ENCODE measurements at regions not wholly inside any gene's neighbourhood (a gene's known extent, or its start where the extent isn't known, plus 50 kb on each side); places are given as distances from the start of the nearest gene placed in this dataset.

DNA sequence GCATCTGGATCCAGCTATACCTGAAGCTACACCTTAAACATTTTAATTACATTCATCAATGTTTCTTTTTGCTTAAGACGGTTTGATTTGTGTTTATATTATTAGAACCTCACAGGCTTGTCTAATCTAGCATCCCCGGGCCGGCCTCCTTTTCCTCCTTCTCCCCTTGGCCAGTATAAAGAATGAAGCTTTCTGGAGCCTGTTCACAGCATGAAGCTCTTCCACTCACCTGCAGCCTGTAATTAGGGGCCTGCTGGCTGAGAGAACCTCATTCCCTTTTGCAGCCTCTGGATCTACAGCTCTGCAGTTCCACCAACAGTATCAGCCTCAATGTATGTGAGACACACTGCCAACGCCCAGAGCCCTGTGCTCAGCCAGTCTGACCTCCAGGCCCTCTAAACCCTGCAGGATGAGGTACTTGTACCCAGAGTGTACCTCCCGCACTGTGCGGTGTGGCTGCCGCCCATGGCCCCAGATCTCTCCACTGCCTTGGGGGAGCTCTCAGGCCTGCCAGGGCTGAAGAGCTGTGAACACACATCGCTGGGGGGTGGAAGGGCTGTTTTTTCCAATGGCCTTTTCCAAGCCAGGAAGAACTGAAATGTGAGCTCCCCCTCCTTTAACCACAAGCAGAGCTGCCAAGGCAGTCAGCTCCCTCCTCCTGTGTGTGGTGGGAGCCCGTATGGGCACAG, 114.7 kb upstream of the ALDH1A3 start:
- intact Hi-C loops (cut with DNase I) = no loop called here
- Histone ChIP-seq H3K27me3 (no peaks in the 10 kb centered on the region), H3K4me3 (no peak overlapping the region), H3K9me3 (no peaks in the 10 kb centered on the region), H3K27ac (no peak overlapping the region), H3K36me3 (no peaks in the 10 kb centered on the region), H3K4me1 (no peaks in the 10 kb centered on the region)
- DNase-seq (ENCODE audit: low spot score in 2 of 2) = peak in 1 of 2 donors; percentile 38
- TF ChIP-seq, protein P1, sequence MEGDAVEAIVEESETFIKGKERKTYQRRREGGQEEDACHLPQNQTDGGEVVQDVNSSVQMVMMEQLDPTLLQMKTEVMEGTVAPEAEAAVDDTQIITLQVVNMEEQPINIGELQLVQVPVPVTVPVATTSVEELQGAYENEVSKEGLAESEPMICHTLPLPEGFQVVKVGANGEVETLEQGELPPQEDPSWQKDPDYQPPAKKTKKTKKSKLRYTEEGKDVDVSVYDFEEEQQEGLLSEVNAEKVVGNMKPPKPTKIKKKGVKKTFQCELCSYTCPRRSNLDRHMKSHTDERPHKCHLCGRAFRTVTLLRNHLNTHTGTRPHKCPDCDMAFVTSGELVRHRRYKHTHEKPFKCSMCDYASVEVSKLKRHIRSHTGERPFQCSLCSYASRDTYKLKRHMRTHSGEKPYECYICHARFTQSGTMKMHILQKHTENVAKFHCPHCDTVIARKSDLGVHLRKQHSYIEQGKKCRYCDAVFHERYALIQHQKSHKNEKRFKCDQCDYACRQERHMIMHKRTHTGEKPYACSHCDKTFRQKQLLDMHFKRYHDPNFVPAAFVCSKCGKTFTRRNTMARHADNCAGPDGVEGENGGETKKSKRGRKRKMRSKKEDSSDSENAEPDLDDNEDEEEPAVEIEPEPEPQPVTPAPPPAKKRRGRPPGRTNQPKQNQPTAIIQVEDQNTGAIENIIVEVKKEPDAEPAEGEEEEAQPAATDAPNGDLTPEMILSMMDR (IDR thresholded peaks at IDR 0.05) = no peak

DNA sequence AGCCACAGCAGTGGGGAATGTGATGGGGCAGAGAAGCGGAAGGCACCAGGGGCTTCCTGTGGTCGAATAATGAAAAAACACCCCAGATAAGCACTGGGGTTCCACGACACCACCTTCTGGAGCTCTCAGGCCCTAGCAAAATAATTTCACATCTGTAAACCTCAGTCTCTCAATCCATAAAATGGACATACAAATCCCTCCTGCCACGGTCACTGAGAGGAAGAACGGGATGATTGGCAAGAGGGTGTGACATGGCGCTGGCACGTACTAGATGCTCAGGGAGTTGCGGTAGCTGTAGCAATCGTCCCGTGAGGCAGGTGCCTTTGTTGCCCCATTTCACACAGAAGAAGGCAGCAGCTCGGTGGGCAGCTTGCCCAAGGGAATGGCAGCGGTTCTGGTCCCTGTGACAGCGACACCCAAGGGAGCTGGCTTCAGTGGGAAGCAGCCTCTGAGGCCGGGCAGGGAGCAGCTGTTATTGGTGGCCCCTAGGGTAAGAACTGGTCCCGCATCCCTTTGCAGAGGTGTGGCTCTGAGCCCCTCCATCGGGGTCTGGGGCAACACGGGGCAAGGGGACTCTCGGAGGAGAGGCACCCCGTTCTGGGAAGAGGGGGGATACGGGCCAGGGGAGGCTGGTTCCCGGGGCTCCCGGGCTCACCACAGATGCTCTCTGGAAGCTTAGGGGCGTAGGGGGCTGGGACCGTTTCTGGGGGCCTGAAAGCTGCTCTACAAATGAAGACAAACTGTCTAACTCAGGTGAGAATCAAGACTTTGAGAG, 114.0 kb upstream of the ALDH1A3 start:
- H3K9me3 ChIP-seq = no peaks in the 10 kb centered on the region
- DNase-seq (ENCODE audit: low spot score in 2 of 2) = peak in 1 of 2 donors; percentile 52
- TF ChIP-seq, protein P1 (IDR thresholded peaks at IDR 0.05) = no peak
- H3K4me1 ChIP-seq = no peaks in the 10 kb centered on the region
- H3K27ac ChIP-seq = no peak overlapping the region
- no peaks in the 10 kb centered on the region for H3K36me3 ChIP-seq
- H3K27me3 ChIP-seq = no peaks in the 10 kb centered on the region
- intact Hi-C loops (cut with DNase I) = no loop called here
- H3K4me3 ChIP-seq = no peak overlapping the region

DNA sequence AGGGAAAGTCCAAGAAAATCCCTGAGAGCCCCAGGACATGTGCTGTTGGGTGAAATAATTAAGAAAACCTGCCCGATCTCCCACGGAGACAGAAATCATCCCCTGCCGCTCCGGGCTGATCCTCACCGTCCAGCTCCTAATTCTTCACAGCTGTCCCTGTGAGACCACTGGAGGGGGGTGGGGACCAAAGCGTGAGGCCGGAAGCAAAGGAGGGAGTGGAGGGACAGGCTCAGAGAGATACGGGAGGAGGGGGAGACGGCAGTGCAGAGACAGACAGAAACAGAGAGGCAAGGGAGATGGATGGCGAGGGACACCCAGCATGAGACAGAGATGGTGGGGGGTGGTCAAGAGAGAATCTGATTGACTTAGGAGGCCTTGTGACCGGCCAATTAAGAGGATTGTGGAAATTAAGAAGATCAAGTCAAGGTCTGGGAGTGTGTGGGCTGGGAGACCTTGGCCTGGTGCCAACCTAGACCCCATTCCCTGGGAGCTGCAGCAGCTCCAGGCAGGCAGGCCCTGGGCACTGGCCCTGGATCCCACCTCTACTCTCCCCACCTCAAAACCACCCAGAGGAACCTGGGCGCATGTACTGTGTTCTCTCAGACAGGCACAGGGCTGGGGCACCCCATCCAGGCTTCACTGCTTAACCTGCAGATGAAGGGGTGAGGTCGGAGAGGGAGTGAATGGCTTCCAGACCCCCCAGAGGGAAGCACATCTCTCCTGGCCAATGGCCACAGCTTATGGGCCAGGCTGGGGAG, 113.2 kb upstream of the ALDH1A3 start:
- H3K27ac ChIP-seq = no peak overlapping the region
- H3K4me1 ChIP-seq = no peaks in the 10 kb centered on the region
- DNase-seq (ENCODE audit: low spot score in 2 of 2) = peak in 1 of 2 donors; percentile 41
- H3K36me3 ChIP-seq = no peaks in the 10 kb centered on the region
- H3K27me3 ChIP-seq = no peaks in the 10 kb centered on the region
- no peaks in the 10 kb centered on the region for H3K9me3 ChIP-seq
- TF ChIP-seq, protein P1 (IDR thresholded peaks at IDR 0.05) = no peak
- no peak overlapping the region for H3K4me3 ChIP-seq
- intact Hi-C loops (cut with DNase I) = no loop called here

DNA sequence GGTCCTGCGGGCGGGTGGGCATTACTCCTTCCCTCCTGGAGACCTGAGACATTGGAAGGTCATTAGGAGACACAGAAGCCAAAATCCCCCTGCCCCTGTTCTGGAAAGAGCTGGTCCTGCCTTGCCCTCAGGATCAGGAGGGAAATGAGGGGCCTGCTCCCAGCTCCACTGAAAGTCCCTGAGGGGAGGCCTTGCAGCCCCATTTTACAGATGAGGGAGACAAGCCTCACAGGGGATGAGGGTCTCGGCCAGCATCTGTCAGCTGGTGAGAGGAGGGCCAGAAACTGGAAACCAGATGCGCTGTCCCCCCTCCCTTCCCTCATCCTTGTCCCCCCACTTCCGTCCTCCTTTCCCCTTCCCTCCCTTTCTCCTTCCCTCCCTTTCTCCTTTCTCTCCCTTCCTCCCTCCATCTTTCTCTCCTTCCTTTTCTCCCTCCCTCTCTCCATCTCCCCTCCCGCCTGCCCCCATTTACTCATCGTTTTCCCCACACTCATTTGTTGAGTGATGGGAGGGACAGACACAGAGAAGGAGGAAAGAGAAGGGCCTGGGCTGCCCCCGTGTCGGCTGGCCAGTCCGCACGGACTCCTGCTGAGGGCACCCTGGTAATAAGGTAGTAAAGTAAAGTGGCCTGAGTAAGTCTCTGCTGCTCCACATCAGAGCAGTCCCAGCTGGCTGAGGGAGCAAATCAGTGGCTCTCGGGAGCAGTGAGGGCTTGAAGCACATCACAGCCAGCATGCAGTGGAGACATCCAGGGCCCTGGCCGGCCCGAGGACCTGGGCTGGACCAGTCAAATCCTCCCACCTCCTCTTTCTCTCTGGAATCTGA, 112.4 kb upstream of the ALDH1A3 start:
- Histone ChIP-seq H3K27ac (no peak overlapping the region), H3K9me3 (no peaks in the 10 kb centered on the region), H3K4me1 (no peaks in the 10 kb centered on the region), H3K4me3 (no peak overlapping the region), H3K36me3 (no peaks in the 10 kb centered on the region), H3K27me3 (no peaks in the 10 kb centered on the region)
- intact Hi-C loops (cut with DNase I) = no loop called here
- TF ChIP-seq, protein P1 (IDR thresholded peaks at IDR 0.05) = no peak
- DNase-seq (ENCODE audit: low spot score in 2 of 2) = peak in 1 of 2 donors; percentile 52

DNA sequence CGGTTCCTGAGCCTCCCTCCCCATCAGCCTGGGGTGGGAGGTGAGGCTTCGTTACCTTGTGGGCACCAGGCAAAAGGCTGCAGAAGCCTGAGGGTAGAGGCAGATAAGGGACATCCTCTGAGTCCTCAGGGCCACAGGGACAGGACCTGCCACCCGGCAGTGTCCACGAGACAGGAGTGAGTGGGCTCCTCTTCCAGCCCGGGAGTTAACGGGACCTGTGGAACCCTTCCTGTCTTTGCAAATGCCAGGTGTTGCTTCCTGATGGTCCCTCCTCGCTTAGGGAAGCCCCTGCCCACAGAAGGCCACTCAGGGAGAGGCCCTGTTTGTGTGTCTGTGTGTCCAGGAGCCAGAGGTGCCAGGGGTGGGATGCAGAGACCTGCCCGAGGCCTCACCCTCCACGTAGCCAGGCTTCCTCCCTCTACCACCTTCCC, 111.1 kb upstream of the ALDH1A3 start:
- peak in 1 of 2 donors; percentile 50 for DNase-seq (ENCODE audit: low spot score in 2 of 2)

More for the DNA sequence above, 111.1 kb upstream of the ALDH1A3 start:
- intact Hi-C loops (cut with DNase I) = no loop called here
- no peaks in the 10 kb centered on the region for H3K4me1 ChIP-seq
- TF ChIP-seq, protein P1 (IDR thresholded peaks at IDR 0.05) = no peak
- no peaks in the 10 kb centered on the region for H3K9me3 ChIP-seq
- no peak overlapping the region for H3K4me3 ChIP-seq
- H3K27me3 ChIP-seq = no peaks in the 10 kb centered on the region
- H3K36me3 ChIP-seq = no peaks in the 10 kb centered on the region
- H3K27ac ChIP-seq = no peak overlapping the region
